ENCODE measurements at regions not wholly inside any gene's neighbourhood (a gene's known extent, or its start where the extent isn't known, plus 50 kb on each side); places are given as distances from the start of the nearest gene placed in this dataset.

DNA sequence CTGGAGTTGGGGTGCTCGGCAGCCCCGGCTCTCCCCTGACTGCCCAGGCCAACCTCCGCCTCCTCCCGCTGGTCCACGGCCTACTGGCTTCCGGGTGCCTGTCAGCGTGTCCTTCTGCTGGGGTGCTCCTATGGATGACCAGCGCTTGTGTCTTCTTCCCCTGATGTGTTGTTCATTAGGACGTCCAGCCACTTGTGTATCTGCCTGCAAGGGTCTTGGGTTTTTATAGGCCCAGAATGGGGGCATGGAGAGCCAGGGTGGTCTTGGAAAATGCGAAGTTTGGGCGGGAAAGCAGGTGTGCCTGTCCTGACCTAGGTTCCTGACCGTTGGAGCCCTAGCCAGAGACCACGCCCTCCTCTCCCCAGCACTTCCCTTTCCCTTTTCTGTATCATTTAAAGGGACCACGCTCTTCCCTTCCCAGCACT, 139.8 kb downstream of the SLITRK5 start:
- Histone ChIP-seq H3K27me3 (ENCODE audit: insufficient read depth, low read length) (no peaks in the 10 kb centered on the region), H3K9ac (ENCODE audit: low read length) (no peak overlapping the region), H3K27ac (ENCODE audit: low read depth, low read length) (no peak overlapping the region), H3K79me2 (ENCODE audit: insufficient read depth, low read length) (no peaks in the 10 kb centered on the region), H2AFZ (ENCODE audit: low read depth, low read length, poor library complexity, severe bottlenecking) (no peak overlapping the region), H3K4me3 (replicated peaks in 1 of 2; ENCODE audit: low read depth in 1 of 2, low read length in 2 of 2) (no peak overlapping the region), H3K9me2 (ENCODE audit: insufficient read depth) (no peaks in the 10 kb centered on the region), H3K9me3 (ENCODE audit: control insufficient read depth in 1 of 2, insufficient read depth in 1 of 2, low read depth in 1 of 2, low read length in 2 of 2) (no peaks in the 10 kb centered on the region), H4K20me1 (ENCODE audit: insufficient read depth) (no peaks in the 10 kb centered on the region), H3K4me1 (ENCODE audit: control insufficient read depth in 1 of 2, insufficient read depth in 2 of 2, low read length in 2 of 2) (no peaks in the 10 kb centered on the region), H3K4me2 (ENCODE audit: low read length) (no peak overlapping the region), H3K36me3 (ENCODE audit: control insufficient read depth in 1 of 2, insufficient read depth in 2 of 2, low read length in 2 of 2) (no peaks in the 10 kb centered on the region)
- RAD21 ChIA-PET (ENCODE audit: low non-redundant PET in 1 of 2, low total read pairs in 2 of 2, uncharacterized antibody in 2 of 2, unreplicated experiment in 2 of 2) = no interaction called here
- no TSS peak for BruUV-seq (replicated peaks)
- ATAC-seq = no peak
- POLR2A ChIA-PET = no interaction called here
- CTCF ChIA-PET = no interaction called here
- DNase-seq (ENCODE audit: low read depth, low spot score) = no peak
- intact Hi-C loops (cut with micrococcal nuclease) = no loop called here
- TF ChIP-seq TCF7L2 (IDR thresholded peaks at IDR 0.05; ENCODE audit: borderline replicate concordance, extremely low read depth, insufficient read depth, insufficient read length) = no peak
- TF ChIP-seq, protein P1, sequence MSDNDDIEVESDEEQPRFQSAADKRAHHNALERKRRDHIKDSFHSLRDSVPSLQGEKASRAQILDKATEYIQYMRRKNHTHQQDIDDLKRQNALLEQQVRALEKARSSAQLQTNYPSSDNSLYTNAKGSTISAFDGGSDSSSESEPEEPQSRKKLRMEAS (IDR thresholded peaks at IDR 0.05) = no peak
- no peak for TF ChIP-seq ZBTB33 (IDR thresholded peaks at IDR 0.05; ENCODE audit: extremely low read depth, insufficient replicate concordance, low read length)
- TF ChIP-seq EZH2phosphoT487 (IDR thresholded peaks at IDR 0.05; ENCODE audit: borderline replicate concordance) = no peak
- TF ChIP-seq ZNF274 (IDR thresholded peaks at IDR 0.05; ENCODE audit: low read depth, low read length) = no peak
- TF ChIP-seq CBX3 (IDR thresholded peaks at IDR 0.05; ENCODE audit: low read depth) = no peak
- TF ChIP-seq SIN3A (IDR thresholded peaks at IDR 0.05; ENCODE audit: low read depth) = no peak
- TF ChIP-seq POLR2AphosphoS5 (IDR thresholded peaks at IDR 0.05; ENCODE audit: low read depth, low read length) = no peak
- no peak for TF ChIP-seq REST (IDR thresholded peaks at IDR 0.05; ENCODE audit: low read depth)
- no peak for TF ChIP-seq YY1 (IDR thresholded peaks at IDR 0.05; ENCODE audit: extremely low read depth, insufficient replicate concordance, low read depth, low read length)
- no peak for TF ChIP-seq ELF1 (IDR thresholded peaks at IDR 0.05; ENCODE audit: borderline replicate concordance, low read depth)
- TF ChIP-seq ZFX (IDR thresholded peaks at IDR 0.05) = no peak
- TF ChIP-seq EGR1 (IDR thresholded peaks at IDR 0.05; ENCODE audit: low read depth) = no peak
- TF ChIP-seq EZH2 (IDR thresholded peaks at IDR 0.05) = no peak
- TF ChIP-seq POLR2A (IDR thresholded peaks at IDR 0.05; ENCODE audit: borderline replicate concordance, extremely low read depth, insufficient read depth, insufficient read length) = no peak
- TF ChIP-seq ATF3 (IDR thresholded peaks at IDR 0.05) = no peak

Data from HCT116 (cell line).